Adrenal gland (tissue), 5 donors: ENCODE measurements at regions not wholly inside any gene's neighbourhood (a gene's known extent, or its start where the extent isn't known, plus 50 kb on each side); places are given as distances from the start of the nearest gene placed in this dataset.

Experiments used
- CTCF ChIP-seq, 6 experiments: fragments of 450-650 bp in 4 of 6; fragments of 200-600 bp in 2 of 6; sonication (generic) in 1 of 6; IDR thresholded peaks; 1 replicate in 5 of 6; 2 replicates in 1 of 6; pipeline versions ENCODE4 v1.5.1 to v1.8.0; 2016 to 2021; ENCODE audit warnings: antibody characterized with exemption in 6 of 6, mild to moderate bottlenecking in 2 of 6, moderate library complexity in 1 of 6
- POLR2A ChIP-seq, 2 donors: fragments of 450-650 bp; IDR thresholded peaks; one replicate each; pipeline ENCODE4 v1.6.1; 2017; ENCODE audit warnings: antibody characterized with exemption in 2 of 2, mild to moderate bottlenecking in 2 of 2, moderate library complexity in 1 of 2
- donor health status: DM: no; HTN: no; CAD: no.

- TF ChIP-seq CTCF (IDR thresholded peaks at IDR 0.05) (no peak), POLR2A (IDR thresholded peaks at IDR 0.05) (no peak)
These were observed 402.7 kb upstream of the TNC start for GRCh38 chr9:115520646-115521045.
